ENCODE measurements at regions not wholly inside any gene's neighbourhood (a gene's known extent, or its start where the extent isn't known, plus 50 kb on each side); places are given as distances from the start of the nearest gene placed in this dataset.

- TF ChIP-seq AFF4 (CRISPR knock-in tag; IDR thresholded peaks at IDR 0.05) = no peak
- no peak for TF ChIP-seq NFRKB (IDR thresholded peaks at IDR 0.05; ENCODE audit: low read depth)
- TF ChIP-seq ZFP36 (IDR thresholded peaks at IDR 0.05; ENCODE audit: low read depth, low read length, partially characterized antibody) = no peak
- TF ChIP-seq ZNF318 (IDR thresholded peaks at IDR 0.05; ENCODE audit: borderline replicate concordance in 1 of 2, low read depth in 1 of 2) = no peak
- no peak for TF ChIP-seq POLR3G (IDR thresholded peaks at IDR 0.05; ENCODE audit: extremely low read depth, insufficient read length, insufficient replicate concordance)
- TF ChIP-seq MIER1 (IDR thresholded peaks at IDR 0.05; ENCODE audit: low read depth) = no peak
These were observed 56.9 kb upstream of the RGS1 start (continued) for GRCh38 chr1:192518700-192519099.

Data from K562 (cell line).